Activated CD8-positive, alpha-beta T cell treated with anti-CD3 and anti-CD28 coated beads, Interleukin-2, amount 10 ng/mL, durations not matched to agents 7 days and 5 days (primary cell): ENCODE measurements at regions not wholly inside any gene's neighbourhood (a gene's known extent, or its start where the extent isn't known, plus 50 kb on each side); places are given as distances from the start of the nearest gene placed in this dataset.
A peak's percentile ranks its signal among the peaks of the same experiment; 100 is the strongest.

Experiments
- ATAC-seq: fragments of 150-1000 bp; cut with Tn5 transposase; one replicate; pipeline ENCODE4 v1.10.0; 2021; ENCODE audit warnings: moderate library complexity
- CTCF ChIA-PET: fragments of 350-600 bp; sonication (Branson Sonifier 250); formaldehyde crosslinking; loops from one replicate; lab custom pipeline; 2021; ENCODE audit warnings: antibody characterized with exemption; lab: Charles Lee
- POLR2A ChIA-PET: fragments of 350-600 bp; sonication (Branson Sonifier 250); formaldehyde crosslinking; loops from one replicate; lab custom pipeline; 2021; ENCODE audit warnings: antibody characterized with exemption; lab: Charles Lee
- DNase-seq: peaks from one replicate; pipeline ENCODE4 v3.0.0-alpha.2; 2020
- H3K27ac Mint-ChIP-seq: one replicate; pipeline ENCODE4 v1.8.0; 2021; ENCODE audit warnings: mild to moderate bottlenecking, mixed read lengths
- H3K27me3 Mint-ChIP-seq: one replicate; pipeline ENCODE4 v1.8.0; 2021; ENCODE audit warnings: low read depth, mixed read lengths
- H3K36me3 Mint-ChIP-seq: one replicate; pipeline ENCODE4 v1.8.0; 2021; ENCODE audit warnings: low read depth, mixed read lengths
- H3K4me1 Mint-ChIP-seq: one replicate; pipeline ENCODE4 v1.8.0; 2021; ENCODE audit warnings: low read depth, mixed read lengths
- H3K4me3 Mint-ChIP-seq: one replicate; pipeline ENCODE4 v1.8.0; 2021; ENCODE audit warnings: mild to moderate bottlenecking, mixed read lengths
- H3K9me3 Mint-ChIP-seq: one replicate; pipeline ENCODE4 v1.8.0; 2022; ENCODE audit warnings: mixed read lengths; ENCODE audit not compliant: insufficient read depth

DNA sequence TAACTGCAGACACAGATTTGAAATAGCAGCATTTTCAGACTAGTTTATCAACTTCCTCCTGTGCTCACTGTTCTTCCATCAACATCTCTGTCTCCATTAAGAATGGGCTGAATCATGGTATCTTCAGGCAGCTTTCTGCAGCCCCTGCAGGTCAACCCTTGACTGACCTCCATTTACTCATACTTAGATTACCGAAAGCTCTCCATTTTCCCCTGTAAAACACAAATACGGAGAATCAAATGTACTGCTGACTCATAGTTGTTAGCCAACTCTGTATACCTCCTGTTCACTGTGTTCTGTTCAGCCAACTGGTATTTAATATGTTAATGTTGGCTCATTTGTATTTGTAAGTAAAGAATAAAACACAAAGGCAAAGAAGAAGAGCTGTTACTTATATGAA lies 364.0 kb downstream of the CASP12 start:
- H3K27ac Mint-ChIP-seq, result no peak overlapping the region
- ATAC-seq, result no peak
- no peaks in the 10 kb centered on the region for H3K4me1 Mint-ChIP-seq
- POLR2A ChIA-PET, result no interaction called here
- H3K9me3 Mint-ChIP-seq, result no peaks in the 10 kb centered on the region
- H3K27me3 Mint-ChIP-seq, result no peaks in the 10 kb centered on the region
- H3K4me3 Mint-ChIP-seq, result no peak overlapping the region
- CTCF ChIA-PET, result interaction anchor here (1.3 kb wide), 1 partner anchor 15 kb away, joined by 3 read pairs; no protein-coding TSS in a partner anchor
- no peak for DNase-seq
- H3K36me3 Mint-ChIP-seq, result no peaks in the 10 kb centered on the region

DNA sequence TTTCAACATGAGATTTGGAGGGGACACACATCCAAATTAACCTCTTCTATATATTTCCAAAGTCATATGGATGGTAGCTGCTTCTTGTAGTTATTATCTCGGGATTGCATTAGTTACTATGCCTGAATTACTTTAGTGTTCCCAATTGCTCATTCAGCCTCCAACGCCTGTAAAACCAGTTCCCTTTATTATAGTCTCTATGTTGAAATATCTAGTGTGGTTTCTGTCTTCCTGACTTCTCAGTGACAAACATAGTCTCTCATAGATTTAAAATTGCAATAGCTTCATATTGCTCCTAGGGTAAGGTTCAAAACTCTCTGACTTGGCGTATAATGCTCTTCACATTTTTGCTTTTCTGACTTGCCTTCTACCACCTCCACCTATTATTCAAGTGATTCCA lies 366.4 kb downstream of the CASP12 start:
- CTCF ChIA-PET, result interaction anchor here (0.8 kb wide), 2 partner anchors 10 to 958 kb away, joined by 3 to 4 read pairs; no protein-coding TSS in a partner anchor
- H3K9me3 Mint-ChIP-seq, result no peaks in the 10 kb centered on the region
- no peaks in the 10 kb centered on the region for H3K4me1 Mint-ChIP-seq
- no peaks in the 10 kb centered on the region for H3K36me3 Mint-ChIP-seq
- H3K4me3 Mint-ChIP-seq, result no peak overlapping the region
- DNase-seq, result no peak
- POLR2A ChIA-PET, result no interaction called here
- peaks cover 2% of the 10 kb centered on the region for H3K27me3 Mint-ChIP-seq
- no peak overlapping the region for H3K27ac Mint-ChIP-seq
- no peak for ATAC-seq

DNA sequence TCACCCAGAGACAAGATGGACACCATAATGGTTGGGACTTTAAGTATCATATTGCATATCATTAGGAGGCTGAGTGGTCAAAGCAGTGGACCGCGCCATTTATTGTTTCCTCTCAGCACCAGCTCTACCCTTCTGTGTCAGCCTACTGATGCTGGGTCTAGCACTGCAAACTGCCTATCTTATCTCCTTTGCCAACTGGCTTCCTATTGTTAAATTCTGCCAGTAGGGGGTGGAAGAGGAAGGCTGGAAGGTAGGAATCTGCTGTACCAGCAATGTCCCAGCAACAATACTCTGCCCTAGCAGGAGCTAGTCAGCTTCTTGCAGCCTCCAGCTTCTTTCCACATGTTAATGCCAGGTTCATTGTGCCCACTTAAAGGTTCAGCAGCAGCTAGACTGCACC lies 367.1 kb upstream of the PDGFD start:
- H3K4me3 Mint-ChIP-seq, result no peak overlapping the region
- no peak overlapping the region for H3K27ac Mint-ChIP-seq
- no peaks in the 10 kb centered on the region for H3K36me3 Mint-ChIP-seq
- ChIA-PET CTCF (interaction anchor here (0.8 to 1.2 kb wide), 3 partner anchors 9 to 959 kb away, joined by 3 to 4 read pairs (median 3); no protein-coding TSS in a partner anchor), POLR2A (no interaction called here)
- ATAC-seq, result peak; percentile 53
- no peaks in the 10 kb centered on the region for H3K4me1 Mint-ChIP-seq
- peak; percentile 40 for DNase-seq
- H3K27me3 Mint-ChIP-seq, result peaks cover 2% of the 10 kb centered on the region
- H3K9me3 Mint-ChIP-seq, result no peaks in the 10 kb centered on the region

DNA sequence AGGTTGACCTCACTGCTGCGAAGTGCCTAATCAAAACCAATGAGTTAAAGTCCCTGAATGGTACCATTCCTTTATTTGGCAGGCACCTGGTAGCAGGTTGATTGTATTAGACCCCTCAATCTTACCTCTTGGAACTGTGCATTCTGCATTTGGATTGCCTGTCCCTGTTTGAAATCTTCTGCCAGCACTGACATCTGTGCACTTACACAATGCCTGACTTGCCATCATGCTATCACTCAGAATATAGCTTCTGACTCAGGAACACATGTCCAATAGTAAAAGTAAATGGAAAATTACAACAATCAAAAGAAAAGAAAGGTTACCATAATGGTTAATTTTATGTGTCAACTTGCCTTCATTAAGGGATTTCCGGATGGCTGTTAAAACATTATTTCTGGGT lies 366.0 kb upstream of the PDGFD start:
- DNase-seq, result no peak
- POLR2A ChIA-PET, result no interaction called here
- Mint-ChIP-seq H3K36me3 (no peaks in the 10 kb centered on the region), H3K4me3 (no peak overlapping the region), H3K27me3 (peaks cover 2% of the 10 kb centered on the region), H3K9me3 (no peaks in the 10 kb centered on the region), H3K27ac (no peak overlapping the region), H3K4me1 (no peaks in the 10 kb centered on the region)
- CTCF ChIA-PET, result no interaction called here
- no peak for ATAC-seq

DNA sequence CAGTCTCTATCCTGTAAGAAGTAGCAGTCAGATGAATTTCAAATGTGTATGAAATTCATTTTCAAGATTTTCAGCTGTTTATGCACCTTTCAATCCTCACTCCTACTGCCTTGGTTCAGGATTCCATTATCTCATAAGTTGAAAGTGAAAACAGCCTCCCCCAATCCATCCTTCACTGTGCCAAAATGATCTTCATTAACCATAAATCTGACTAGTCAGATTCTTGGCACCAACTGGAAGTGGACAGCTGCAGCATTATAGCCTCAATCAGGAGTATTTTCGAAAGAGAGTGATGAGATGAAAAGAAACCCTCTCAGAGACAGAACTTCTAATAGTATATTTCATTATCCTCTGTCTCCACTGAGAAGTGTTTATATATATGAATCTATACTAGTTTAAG lies 365.3 kb upstream of the PDGFD start:
- ATAC-seq, result no peak
- H3K27ac Mint-ChIP-seq, result no peak overlapping the region
- H3K4me1 Mint-ChIP-seq, result no peaks in the 10 kb centered on the region
- no peaks in the 10 kb centered on the region for H3K9me3 Mint-ChIP-seq
- DNase-seq, result no peak
- ChIA-PET POLR2A (no interaction called here), CTCF (no interaction called here)
- no peaks in the 10 kb centered on the region for H3K36me3 Mint-ChIP-seq
- no peak overlapping the region for H3K4me3 Mint-ChIP-seq
- peaks cover 4% of the 10 kb centered on the region for H3K27me3 Mint-ChIP-seq

DNA sequence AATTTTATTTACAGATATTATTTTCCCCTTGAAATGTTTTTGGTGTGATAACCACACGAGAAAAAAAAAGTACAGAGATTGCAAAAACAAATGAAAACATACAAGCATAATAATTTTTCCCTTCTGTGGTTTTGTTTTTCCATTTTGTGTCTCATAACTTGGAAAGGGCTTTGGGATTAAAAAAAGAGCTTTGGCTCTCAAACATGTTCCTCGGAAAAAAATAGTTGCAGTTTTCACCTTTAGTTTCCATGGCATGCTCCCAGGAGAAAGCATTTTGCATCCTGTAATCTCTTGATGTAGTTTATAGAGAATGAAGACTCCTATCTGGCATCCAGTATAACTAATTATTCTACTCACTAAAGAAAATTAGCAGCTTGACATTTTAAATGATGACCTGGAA lies 362.1 kb upstream of the PDGFD start:
- H3K9me3 Mint-ChIP-seq, result no peaks in the 10 kb centered on the region
- DNase-seq (no peak), ATAC-seq (no peak)
- POLR2A ChIA-PET, result no interaction called here
- H3K27ac Mint-ChIP-seq, result no peak overlapping the region
- CTCF ChIA-PET, result no interaction called here
- peaks cover 4% of the 10 kb centered on the region for H3K27me3 Mint-ChIP-seq
- H3K36me3 Mint-ChIP-seq, result no peaks in the 10 kb centered on the region
- H3K4me1 Mint-ChIP-seq, result no peaks in the 10 kb centered on the region
- no peak overlapping the region for H3K4me3 Mint-ChIP-seq

DNA sequence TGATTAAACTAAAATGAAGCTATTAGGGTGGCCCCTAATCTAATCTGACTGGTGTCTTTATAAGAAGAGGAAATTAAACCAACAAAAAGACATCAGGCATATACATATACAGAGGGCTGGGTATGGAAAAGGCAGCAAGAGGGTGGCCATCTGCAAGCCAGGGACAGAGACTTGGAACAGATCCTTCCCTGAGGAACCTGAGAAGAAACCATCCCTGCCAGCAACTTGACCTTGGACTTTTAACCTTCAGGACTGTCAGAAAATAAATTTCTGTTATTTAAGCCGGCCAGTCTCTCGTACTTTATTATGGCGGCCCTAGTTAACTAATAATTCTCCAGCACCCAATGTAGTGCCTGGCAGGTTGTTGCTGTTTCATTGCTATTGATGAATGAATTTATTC lies 361.5 kb upstream of the PDGFD start:
- H3K4me1 Mint-ChIP-seq, result no peaks in the 10 kb centered on the region
- H3K27me3 Mint-ChIP-seq, result peaks cover 4% of the 10 kb centered on the region
- POLR2A ChIA-PET, result no interaction called here
- no peaks in the 10 kb centered on the region for H3K9me3 Mint-ChIP-seq
- H3K36me3 Mint-ChIP-seq, result no peaks in the 10 kb centered on the region
- H3K27ac Mint-ChIP-seq, result no peak overlapping the region
- ATAC-seq (no peak), DNase-seq (no peak)
- CTCF ChIA-PET, result no interaction called here
- no peak overlapping the region for H3K4me3 Mint-ChIP-seq

DNA sequence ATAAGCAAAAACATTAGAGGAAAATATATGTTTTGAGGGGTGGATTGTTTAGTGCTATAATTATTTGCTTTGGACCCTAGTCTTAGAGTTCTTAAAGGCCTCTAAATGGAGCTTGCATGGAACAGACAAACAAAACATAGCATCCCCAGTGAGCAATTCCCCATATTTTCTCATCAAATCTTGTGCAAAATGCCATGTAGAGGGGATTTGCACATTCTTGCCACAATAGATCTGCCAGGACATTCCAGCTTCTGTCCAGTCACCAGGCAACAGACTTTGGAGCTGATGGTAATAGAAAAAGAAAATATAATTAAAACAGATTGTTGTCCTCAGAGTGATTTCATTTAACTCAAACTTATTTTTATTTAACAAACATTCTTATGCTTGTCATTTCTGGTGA lies 360.3 kb upstream of the PDGFD start:
- no peaks in the 10 kb centered on the region for H3K4me1 Mint-ChIP-seq
- ChIA-PET CTCF (no interaction called here), POLR2A (no interaction called here)
- ATAC-seq (no peak), DNase-seq (no peak)
- H3K27me3 Mint-ChIP-seq, result peaks cover 5% of the 10 kb centered on the region
- no peak overlapping the region for H3K27ac Mint-ChIP-seq
- H3K9me3 Mint-ChIP-seq, result no peaks in the 10 kb centered on the region
- H3K4me3 Mint-ChIP-seq, result no peak overlapping the region
- H3K36me3 Mint-ChIP-seq, result no peaks in the 10 kb centered on the region

DNA sequence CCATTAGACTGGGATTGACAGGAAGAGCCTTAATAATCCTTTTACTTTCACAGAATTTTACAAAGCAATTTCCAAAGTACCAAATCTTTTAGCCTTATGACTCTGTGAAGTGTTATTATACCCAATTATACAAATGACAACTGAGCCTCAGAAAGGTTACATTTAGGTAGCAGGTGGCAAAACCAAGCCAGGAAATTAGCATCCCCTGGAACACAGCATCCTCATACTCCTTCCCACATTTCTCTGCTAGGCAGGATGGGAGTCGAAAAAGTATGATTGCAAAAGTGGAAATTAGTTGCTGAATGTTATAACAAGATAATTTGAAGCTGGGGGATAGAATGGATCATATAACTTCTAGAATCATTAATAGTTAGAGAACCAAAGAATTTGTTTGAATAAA lies 359.7 kb upstream of the PDGFD start:
- DNase-seq, result no peak
- ATAC-seq, result no peak
- no peaks in the 10 kb centered on the region for H3K36me3 Mint-ChIP-seq
- no peaks in the 10 kb centered on the region for H3K4me1 Mint-ChIP-seq
- H3K27ac Mint-ChIP-seq, result no peak overlapping the region
- H3K4me3 Mint-ChIP-seq, result no peak overlapping the region
- H3K27me3 Mint-ChIP-seq, result peaks cover 5% of the 10 kb centered on the region
- ChIA-PET POLR2A (no interaction called here), CTCF (no interaction called here)
- no peaks in the 10 kb centered on the region for H3K9me3 Mint-ChIP-seq

DNA sequence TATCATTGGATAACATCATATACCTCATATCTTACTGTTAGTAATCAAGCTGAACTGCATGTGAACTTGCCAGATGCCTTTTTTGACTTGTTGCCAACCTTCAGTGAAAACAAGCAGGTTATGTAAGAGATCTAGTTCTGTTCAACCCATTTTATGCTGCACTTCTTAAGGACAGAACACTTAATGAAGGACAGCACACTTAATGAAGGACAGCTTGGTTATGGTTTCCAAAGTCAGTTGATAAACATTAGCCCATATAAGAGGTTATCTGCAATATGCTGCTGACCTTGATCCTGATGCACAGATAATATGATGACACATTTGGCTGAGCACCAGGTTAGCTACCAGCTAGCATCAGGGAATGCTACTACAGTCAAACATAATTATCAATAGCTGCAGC lies 358.7 kb upstream of the PDGFD start:
- POLR2A ChIA-PET, result no interaction called here
- H3K27ac Mint-ChIP-seq, result no peak overlapping the region
- CTCF ChIA-PET, result interaction anchor here (1.5 kb wide), 1 partner anchor 9 kb away, joined by 4 read pairs; no protein-coding TSS in a partner anchor
- H3K36me3 Mint-ChIP-seq, result no peaks in the 10 kb centered on the region
- no peak for DNase-seq
- peaks cover 5% of the 10 kb centered on the region for H3K27me3 Mint-ChIP-seq
- no peak overlapping the region for H3K4me3 Mint-ChIP-seq
- H3K9me3 Mint-ChIP-seq, result no peaks in the 10 kb centered on the region
- no peaks in the 10 kb centered on the region for H3K4me1 Mint-ChIP-seq
- ATAC-seq, result no peak

DNA sequence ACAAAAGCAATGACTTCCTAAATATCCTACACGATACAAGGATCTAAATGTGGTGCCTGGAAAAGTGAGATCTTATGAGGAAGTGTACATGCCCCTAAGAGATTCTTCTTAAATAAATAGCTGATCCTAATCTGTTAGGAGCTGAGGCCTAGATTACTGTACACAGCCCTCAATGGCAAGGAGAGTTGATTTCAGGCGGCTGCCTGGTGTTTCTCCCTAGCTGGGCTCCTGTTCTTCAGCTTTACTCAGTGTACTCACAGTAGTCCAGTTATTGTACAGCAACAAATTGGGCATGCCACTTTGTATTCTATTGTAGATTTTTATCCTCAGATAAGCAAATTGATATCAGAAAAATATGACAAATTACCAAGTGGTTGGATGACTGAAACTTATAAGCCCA lies 358.2 kb upstream of the PDGFD start:
- Mint-ChIP-seq H3K9me3 (no peaks in the 10 kb centered on the region), H3K36me3 (no peaks in the 10 kb centered on the region), H3K27ac (no peak overlapping the region), H3K4me1 (no peaks in the 10 kb centered on the region), H3K27me3 (peaks cover 5% of the 10 kb centered on the region), H3K4me3 (no peak overlapping the region)
- POLR2A ChIA-PET, result no interaction called here
- CTCF ChIA-PET, result interaction anchor here (1.5 kb wide), 1 partner anchor 9 kb away, joined by 4 read pairs; no protein-coding TSS in a partner anchor
- ATAC-seq (no peak), DNase-seq (no peak)

DNA sequence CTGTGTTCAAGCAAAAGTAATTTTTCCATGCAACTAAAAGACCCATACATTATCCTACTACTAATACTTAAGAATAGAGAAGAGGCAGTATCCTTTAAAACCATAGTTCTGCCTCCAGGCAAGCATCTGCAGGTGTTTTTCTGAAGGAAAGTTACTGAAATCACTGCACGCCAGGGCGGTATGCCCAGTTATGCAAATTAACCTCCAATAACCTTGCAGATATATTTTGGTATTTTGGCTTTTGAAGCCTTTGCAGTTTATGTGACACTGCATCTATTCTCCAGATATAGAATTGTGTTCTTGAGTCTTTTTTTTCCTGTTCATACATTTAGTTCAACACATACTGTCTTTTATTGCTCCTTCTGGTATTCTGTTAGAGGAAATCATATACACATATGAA lies 346.2 kb upstream of the PDGFD start:
- H3K27me3 Mint-ChIP-seq, result peaks cover 1% of the 10 kb centered on the region

DNA sequence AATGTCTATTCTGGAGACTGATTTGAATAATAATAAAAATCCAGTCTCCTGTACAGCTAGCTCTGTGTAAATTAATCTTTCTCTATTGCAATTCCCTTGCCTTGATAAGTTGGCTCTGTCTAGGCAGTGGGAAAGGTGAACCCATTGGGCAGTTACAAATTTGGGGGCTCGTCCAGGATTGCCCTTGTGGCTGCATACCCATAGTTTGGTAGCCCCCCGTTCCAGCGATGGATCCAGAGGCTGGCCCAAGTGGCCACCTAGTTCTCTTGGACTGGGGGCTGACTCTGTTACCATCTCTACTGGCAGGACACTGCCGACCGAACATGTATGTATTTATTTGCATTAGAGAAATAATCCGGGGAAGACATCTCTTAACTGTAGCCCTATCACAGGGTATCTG lies 326.2 kb upstream of the PDGFD start:
- DNase-seq, result no peak
- POLR2A ChIA-PET, result no interaction called here
- peaks cover 13% of the 10 kb centered on the region for H3K9me3 Mint-ChIP-seq
- no peak for ATAC-seq
- no peaks in the 10 kb centered on the region for H3K27me3 Mint-ChIP-seq
- no peaks in the 10 kb centered on the region for H3K36me3 Mint-ChIP-seq
- CTCF ChIA-PET, result no interaction called here
- no peaks in the 10 kb centered on the region for H3K4me1 Mint-ChIP-seq
- no peak overlapping the region for H3K4me3 Mint-ChIP-seq
- no peak overlapping the region for H3K27ac Mint-ChIP-seq

More for the DNA sequence above, 346.2 kb upstream of the PDGFD start:
- Mint-ChIP-seq H3K9me3 (no peaks in the 10 kb centered on the region), H3K4me1 (no peaks in the 10 kb centered on the region), H3K4me3 (no peak overlapping the region), H3K36me3 (no peaks in the 10 kb centered on the region), H3K27ac (no peak overlapping the region)
- DNase-seq, result no peak
- POLR2A ChIA-PET, result no interaction called here
- CTCF ChIA-PET, result no interaction called here
- no peak for ATAC-seq
